Stimulated activated CD4-positive, alpha-beta T cell treated with anti-CD3 and anti-CD28 coated beads, Interleukin-12 subunit alpha, Interleukin-12 subunit beta, amount 100 ng/mL, for 4 hours (primary cell): ENCODE measurements at regions not wholly inside any gene's neighbourhood (a gene's known extent, or its start where the extent isn't known, plus 50 kb on each side); places are given as distances from the start of the nearest gene placed in this dataset.
"Not testable (repeated sequence)": the region's sequence is repeated elsewhere in the genome, so short reads cannot be mapped to it uniquely, and the experiment has no call there.

Source experiments
- DNase-seq: peaks from one replicate; pipeline ENCODE4 v3.0.0-alpha.2; 2020

DNA sequence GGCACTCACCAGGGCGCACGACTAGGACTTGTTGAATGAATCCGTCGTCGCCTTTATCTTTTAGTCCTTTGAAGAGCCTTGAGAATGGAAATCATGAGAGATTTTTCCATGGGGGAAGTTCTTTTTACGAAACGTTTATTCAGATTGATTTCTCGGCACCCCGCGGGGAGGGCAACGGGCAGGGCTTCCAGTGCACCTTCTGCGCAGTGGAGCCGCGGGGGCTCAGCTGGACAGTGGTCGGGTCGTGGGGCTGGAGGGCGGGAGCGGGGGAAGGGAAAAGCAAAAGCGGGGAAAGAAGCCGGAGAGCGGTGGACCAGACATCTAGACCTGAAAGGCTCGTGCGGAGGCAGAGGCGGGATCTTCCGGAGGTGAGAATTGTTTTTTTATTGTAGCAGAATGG is 50.6 kb upstream of the NBPF20 start:
- not testable (repeated sequence) for DNase-seq

GRCh38 chr1:145475369-145475915 is 50.0 kb upstream of the NBPF20 start:
- peak; percentile 20 for DNase-seq
